Psoas muscle (tissue), 7 donors: ENCODE measurements at regions not wholly inside any gene's neighbourhood (a gene's known extent, or its start where the extent isn't known, plus 50 kb on each side); places are given as distances from the start of the nearest gene placed in this dataset.

Source experiments
- ATAC-seq, 4 donors: fragments of 200-7000 bp; cut with Tn5 transposase; one replicate each; pipeline ENCODE4 v1.9.1; 2020; ENCODE audit warnings: moderate library complexity in 3 of 4, mild to moderate bottlenecking in 2 of 4
- DNase-seq, 2 donors: peaks; one replicate each; pipeline ENCODE4 v3.0.0-alpha.2; 2020
- H3K27ac ChIP-seq: fragments of 200-600 bp; one replicate; pipeline ENCODE4 v1.8.0; 2022
- H3K27me3 ChIP-seq, 3 donors: fragments of 200-600 bp in 1 of 3; one replicate each; pipeline versions ENCODE4 v1.6.1 to v1.8.0; 2013 to 2022; ENCODE audit warnings: low read length in 2 of 3, mild to moderate bottlenecking in 2 of 3, moderate library complexity in 1 of 3; ENCODE audit not compliant: insufficient read depth in 3 of 3
- H3K36me3 ChIP-seq, 2 donors: fragments of 200-600 bp in 1 of 2; one replicate each; pipeline versions ENCODE4 v1.6.1 to v1.8.0; 2013 to 2022; ENCODE audit warnings: low read depth in 1 of 2, mild to moderate bottlenecking in 1 of 2, moderate library complexity in 1 of 2; ENCODE audit not compliant: insufficient read depth in 1 of 2
- H3K4me1 ChIP-seq: fragments of 200-600 bp; one replicate; pipeline ENCODE4 v1.8.0; 2022
- H3K4me3 ChIP-seq: fragments of 200-600 bp; one replicate; pipeline ENCODE4 v1.8.0; 2022; ENCODE audit warnings: mild to moderate bottlenecking
- H3K9me3 ChIP-seq: fragments of 200-600 bp; one replicate; pipeline ENCODE4 v1.8.0; 2022
- CTCF ChIP-seq: fragments of 200-600 bp; IDR thresholded peaks from one replicate; pipeline ENCODE4 v1.8.0; 2022; ENCODE audit warnings: antibody characterized with exemption
- WGBS, 3 donors: extraction: QIAGEN DNeasy Blood & Tissue Kit; methylation state at CpG; one replicate each; pipeline versions ENCODE4 v1.1.6 to v1.1.7; 2013; 5-methylcytosine and 5-hydroxymethylcytosine counted together
- intact Hi-C, 2 donors: fragments of 100-400 bp; cut with DNase I; formaldehyde crosslinking; loops; one replicate each; pipeline versions ENCODE4 v1.11.0 to v1.14.2; 2022
- donor health status: healthy with polysubstance abuse.
- donor health status: DM: no; HTN: no; CAD: no; lungs with moderate emphysema.
- donor health status: Bipolar disorder and iron deficiency.
- donor health status: healthy.
- donor health status: DM: yes; HTN: yes; CAD: no.
- donor health status: DM: no; HTN: no; CAD: no.
- donor health status: DM: yes; HTN: yes; CAD: no.

GRCh38 chr6:8238773-8239683 lies 136.7 kb upstream of the EEF1E1 start:
- H3K27me3 ChIP-seq, result peaks cover 0 to 6% (median 2%) of the 10 kb centered on the region in 3 donors
- TF ChIP-seq CTCF, result no peak
- no peak overlapping the region for H3K27ac ChIP-seq
- 37 to 41% (median 39%) methylated on average over 10 of the region's 10 CpGs for WGBS, 3 donors
- intact Hi-C loops, result no loop called here
- ATAC-seq (no peak), DNase-seq (no peak)
- H3K4me1 ChIP-seq, result no peaks in the 10 kb centered on the region
- no peak overlapping the region for H3K4me3 ChIP-seq
- no peaks in the 10 kb centered on the region for H3K9me3 ChIP-seq
- H3K36me3 ChIP-seq, result no peaks in the 10 kb centered on the region

GRCh38 chr6:8237668-8238067 lies 135.3 kb upstream of the EEF1E1 start:
- intact Hi-C loops, result no loop called here
- ATAC-seq (no peak), DNase-seq (no peak)
- WGBS, 3 donors, result 69 to 77% (median 77%) methylated on average over 3 of the region's 3 CpGs
- H3K4me1 ChIP-seq, result no peaks in the 10 kb centered on the region
- H3K27me3 ChIP-seq, result peaks cover 0 to 6% (median 2%) of the 10 kb centered on the region in 3 donors
- H3K9me3 ChIP-seq, result no peaks in the 10 kb centered on the region
- no peak for TF ChIP-seq CTCF
- H3K36me3 ChIP-seq, result no peaks in the 10 kb centered on the region
- no peak overlapping the region for H3K4me3 ChIP-seq
- no peak overlapping the region for H3K27ac ChIP-seq

GRCh38 chr6:8236956-8237355 lies 134.6 kb upstream of the EEF1E1 start:
- WGBS, 3 donors, result 63 to 89% (median 83%) methylated on average over 4 of the region's 4 CpGs
- no peaks in the 10 kb centered on the region for H3K36me3 ChIP-seq
- DNase-seq (no peak), ATAC-seq (no peak)
- no peaks in the 10 kb centered on the region for H3K4me1 ChIP-seq
- intact Hi-C loops, result no loop called here
- H3K27me3 ChIP-seq, result peaks cover 0 to 6% (median 2%) of the 10 kb centered on the region in 3 donors
- H3K27ac ChIP-seq, result no peak overlapping the region
- no peaks in the 10 kb centered on the region for H3K9me3 ChIP-seq
- H3K4me3 ChIP-seq, result no peak overlapping the region
- no peak for TF ChIP-seq CTCF

- no peak overlapping the region for H3K4me3 ChIP-seq
- peaks cover 0 to 2% (median 0%) of the 10 kb centered on the region in 3 donors for H3K27me3 ChIP-seq
- intact Hi-C loops, result no loop called here
- no peak for TF ChIP-seq CTCF
- ATAC-seq, result no peak
- no peaks in the 10 kb centered on the region for H3K36me3 ChIP-seq
- DNase-seq, result no peak
- H3K9me3 ChIP-seq, result no peaks in the 10 kb centered on the region
- no peaks in the 10 kb centered on the region for H3K4me1 ChIP-seq
- WGBS, 3 donors, result 62 to 74% (median 72%) methylated on average over 7 of the region's 7 CpGs
- H3K27ac ChIP-seq, result no peak overlapping the region
Measured at GRCh38 chr6:8234321-8234720, 132.0 kb upstream of the EEF1E1 start.
